OCI-M2 (cell line): ENCODE measurements at regions not wholly inside any gene's neighbourhood (a gene's known extent, or its start where the extent isn't known, plus 50 kb on each side); places are given as distances from the start of the nearest gene placed in this dataset.
"Not testable (repeated sequence)": the region's sequence is repeated elsewhere in the genome, so short reads cannot be mapped to it uniquely, and the experiment has no call there.

Source experiments
- DNase-seq: peaks from one replicate; lab custom pipeline; 2025; ENCODE audit not compliant: unreplicated experiment; lab: John Stamatoyannopoulos, UW

DNA sequence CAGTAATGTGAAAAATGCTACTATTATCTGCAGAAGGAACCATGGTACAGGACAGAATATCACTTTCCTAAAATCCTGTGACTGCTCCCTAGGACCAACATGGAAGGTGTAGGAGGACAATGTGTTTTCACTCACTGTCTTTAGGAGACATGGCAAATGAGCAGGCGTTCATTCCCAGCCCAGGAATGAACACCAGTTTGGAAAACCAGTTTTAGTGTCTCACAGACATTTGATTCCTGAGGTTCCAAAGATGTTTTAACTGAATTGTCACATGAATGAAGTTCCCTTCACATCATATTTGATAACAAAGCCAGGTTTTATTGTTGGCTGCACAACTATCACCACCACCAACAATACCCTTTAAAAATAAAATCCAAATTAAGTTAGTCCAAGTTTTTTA lies 178.2 kb downstream of the ENC1 start:
- no peak for DNase-seq

- DNase-seq, result no peak
Observed at GRCh38 chr5:74461251-74461650, 179.3 kb downstream of the ENC1 start.

DNA sequence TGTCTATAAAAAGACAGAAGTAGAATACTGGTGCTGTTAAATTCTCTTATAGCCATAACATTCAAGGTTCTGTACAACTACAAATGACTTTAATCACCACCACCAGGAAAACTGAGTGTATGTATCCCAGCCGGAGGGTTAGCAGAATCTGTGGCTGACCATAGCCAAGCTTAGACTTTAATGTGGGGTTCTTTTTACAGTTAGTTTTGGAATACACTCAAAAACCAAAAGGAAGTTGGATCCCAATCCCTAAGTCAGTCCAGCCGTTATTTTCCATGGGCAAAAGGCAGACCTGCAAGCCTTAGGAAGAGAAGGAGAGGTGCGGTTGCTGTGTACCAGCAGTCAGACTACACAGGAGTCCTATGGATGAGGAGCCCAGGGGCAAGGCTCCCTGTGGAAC lies 179.8 kb downstream of the ENC1 start:
- DNase-seq, result no peak

- no peak for DNase-seq
Observed at GRCh38 chr5:74459984-74460383, 180.5 kb downstream of the ENC1 start.

DNA sequence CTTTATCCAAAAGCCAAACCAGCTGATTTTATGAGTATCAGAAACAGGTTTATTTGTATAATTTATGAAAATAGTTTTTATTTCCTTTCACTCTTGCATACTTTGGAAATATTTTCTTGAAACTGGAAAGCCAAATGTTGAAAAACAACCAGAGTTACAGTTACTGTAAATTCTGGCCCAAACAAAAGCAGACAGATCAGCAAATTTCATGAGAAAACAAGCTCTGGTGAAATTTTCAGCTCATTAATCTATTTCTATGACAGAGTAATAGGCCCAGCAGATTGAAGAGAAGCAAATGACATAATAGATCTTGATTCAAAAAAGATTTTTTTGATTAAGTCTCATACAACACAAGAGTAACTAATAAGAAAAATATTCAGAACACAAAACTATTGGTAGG lies 182.7 kb downstream of the ENC1 start:
- DNase-seq, result no peak

DNA sequence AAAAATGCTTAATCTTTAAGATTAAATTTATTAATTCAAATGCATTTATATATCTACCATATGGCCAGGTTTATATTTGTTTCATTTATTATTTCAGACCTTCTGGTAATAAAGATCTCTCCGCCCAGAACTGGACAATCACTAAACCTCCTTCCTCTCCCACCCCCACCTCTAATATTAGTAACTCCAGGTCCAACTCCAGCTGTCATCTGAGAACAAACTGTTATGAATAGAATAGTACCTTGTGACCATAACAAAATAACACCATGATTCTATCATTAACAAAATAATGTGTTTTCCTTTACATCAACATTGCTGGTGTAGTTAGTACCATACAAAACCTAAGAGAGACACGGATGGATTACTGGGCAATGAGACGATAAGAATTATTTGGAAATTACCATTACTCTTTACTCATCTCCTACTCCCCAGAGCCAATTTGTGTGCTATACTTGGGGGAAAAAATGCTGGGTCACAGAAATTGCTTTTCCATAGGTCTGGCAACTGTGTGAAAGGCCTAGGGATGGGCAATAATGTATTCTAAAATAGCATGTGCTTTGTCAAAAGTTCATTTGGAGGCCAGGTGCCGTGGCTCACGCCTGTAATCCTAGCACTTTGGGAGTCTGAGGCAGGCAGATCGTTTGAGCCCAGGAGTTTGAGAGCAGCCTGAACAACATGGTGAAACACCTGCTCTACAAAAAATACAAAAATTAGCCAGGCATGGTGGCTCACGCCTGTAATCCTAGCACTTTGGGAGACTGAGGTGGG lies 186.1 kb downstream of the ENC1 start:
- DNase-seq, result no peak

DNA sequence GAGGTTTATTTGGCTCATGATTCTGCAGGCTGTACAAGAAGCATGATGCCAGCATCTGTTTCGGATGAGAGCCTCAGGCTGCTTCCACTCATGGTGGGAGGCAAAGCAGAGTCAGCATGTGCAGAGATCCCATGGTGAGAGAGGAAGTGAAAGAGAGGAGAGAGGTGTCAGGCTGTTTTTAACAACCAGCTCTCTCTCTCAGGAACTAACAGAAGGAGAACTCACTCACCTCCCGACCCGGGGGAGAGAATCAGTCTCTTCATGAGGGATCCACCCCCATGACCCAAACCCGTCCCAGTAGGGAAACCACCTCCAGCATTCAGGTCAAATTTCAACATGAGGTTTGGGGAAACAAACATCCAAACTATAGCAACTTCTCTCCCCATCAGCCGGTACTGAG lies 187.7 kb downstream of the ENC1 start:
- DNase-seq, result no peak

GRCh38 chr5:74450095-74450494 lies 190.4 kb downstream of the ENC1 start:
- no peak for DNase-seq

- no peak for DNase-seq
Observed at GRCh38 chr5:74446725-74447241, 193.7 kb downstream of the ENC1 start.

GRCh38 chr5:74442466-74442865 lies 198.1 kb downstream of the ENC1 start:
- DNase-seq, result no peak

DNA sequence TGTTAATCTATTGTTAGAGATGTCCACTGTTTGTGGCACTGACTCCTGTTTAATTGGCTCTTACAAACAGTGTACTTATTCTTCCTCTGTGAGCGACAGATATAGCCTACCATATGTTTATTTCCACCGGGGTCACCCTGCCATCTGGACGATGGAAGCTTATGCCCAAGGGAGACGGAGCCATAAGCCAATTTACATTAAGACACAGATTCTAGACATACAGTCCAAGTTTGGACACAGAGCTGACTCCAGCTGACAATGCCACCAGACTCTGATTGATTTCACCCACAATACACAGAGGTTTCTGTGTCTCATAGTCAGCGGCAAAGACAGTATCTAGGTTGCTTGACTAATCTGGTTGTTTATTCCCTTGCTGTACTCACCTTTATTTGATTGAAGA lies 198.9 kb downstream of the ENC1 start:
- DNase-seq, result no peak

DNA sequence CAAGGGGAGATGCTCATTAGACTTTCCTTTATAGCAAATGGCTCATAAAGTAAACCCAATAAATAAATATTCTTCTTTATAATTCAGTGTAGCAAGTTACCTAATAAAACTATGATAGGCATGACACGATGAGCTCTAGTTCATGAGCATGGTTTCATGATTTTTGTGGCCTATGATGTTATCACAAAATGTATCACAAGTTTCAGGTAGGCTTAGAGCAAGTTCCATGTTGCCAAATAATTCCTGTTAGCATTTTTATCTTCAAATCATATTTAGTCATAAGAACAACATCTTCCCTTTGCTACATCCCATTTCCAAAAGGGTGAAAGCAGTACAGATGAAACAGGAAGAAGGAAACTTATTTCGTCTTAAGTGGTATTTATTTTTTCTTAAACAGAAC lies 200.2 kb downstream of the ENC1 start:
- DNase-seq, result no peak

- DNase-seq, result not testable (repeated sequence)
Observed at GRCh38 chr5:74437870-74438269, 202.7 kb downstream of the ENC1 start.

- DNase-seq, result no peak
Observed at GRCh38 chr5:74433896-74434829, 206.4 kb downstream of the ENC1 start.

GRCh38 chr5:74433255-74433895 lies 207.2 kb downstream of the ENC1 start:
- no peak for DNase-seq

- DNase-seq, result no peak
Observed at GRCh38 chr5:74432721-74433120, 207.8 kb downstream of the ENC1 start.

DNA sequence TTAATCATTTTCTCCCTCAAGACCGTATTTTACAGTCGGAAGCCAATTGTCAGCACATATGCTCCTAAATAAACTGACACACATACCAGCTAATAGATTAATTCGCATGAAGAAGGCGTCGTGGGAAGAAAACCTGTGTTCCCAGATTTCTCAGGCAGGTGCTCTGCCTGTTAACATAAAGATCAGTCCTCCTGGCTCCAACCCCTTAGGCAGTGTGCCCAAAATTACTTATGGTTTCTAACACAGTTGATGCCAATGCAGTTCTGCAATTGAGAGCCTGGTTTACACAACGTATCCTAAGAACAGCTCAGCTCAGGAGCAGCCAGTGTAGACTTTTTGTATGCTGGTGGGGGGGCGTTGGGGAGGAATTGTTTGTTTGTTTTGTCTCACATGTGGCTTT lies 208.3 kb downstream of the ENC1 start:
- no peak for DNase-seq

DNA sequence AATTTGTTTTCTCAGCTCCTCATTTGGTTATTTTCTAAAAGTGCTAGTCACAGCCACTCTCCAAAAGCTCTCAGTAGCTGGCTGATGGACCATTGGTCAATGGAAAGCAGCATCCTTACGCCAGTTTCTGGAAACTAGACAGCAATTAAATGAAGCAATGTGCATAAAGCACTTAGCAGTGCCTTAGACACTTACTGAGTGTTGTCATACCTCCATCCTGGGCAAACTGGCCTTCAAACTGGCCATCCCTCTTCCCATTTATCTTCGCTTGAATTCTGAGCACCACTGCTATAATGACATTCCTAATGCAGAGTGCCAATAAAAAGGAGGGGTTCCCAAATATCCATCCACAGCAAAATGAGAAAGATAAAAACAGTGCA lies 209.2 kb downstream of the ENC1 start:
- no peak for DNase-seq

GRCh38 chr5:74430631-74431289 lies 209.8 kb downstream of the ENC1 start:
- DNase-seq, result no peak

DNA sequence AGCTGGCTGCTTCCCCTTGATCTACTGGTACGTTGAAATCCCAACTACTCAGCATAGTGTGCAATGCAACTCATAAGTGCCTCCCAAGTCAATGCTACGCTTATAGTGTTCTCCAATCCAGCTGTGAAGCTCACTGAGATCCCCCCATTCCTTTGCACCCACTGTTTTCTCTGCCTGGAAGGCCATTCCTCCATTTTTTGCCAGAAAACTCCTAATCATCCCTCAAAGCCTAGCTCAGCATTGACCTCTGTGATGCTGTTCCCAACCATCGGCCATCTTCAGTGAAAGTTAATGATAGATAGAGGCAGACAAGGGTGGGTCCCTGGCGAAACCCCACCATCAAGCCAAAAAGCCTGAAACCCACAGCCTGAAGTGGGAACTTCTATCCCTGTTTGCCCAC lies 211.0 kb downstream of the ENC1 start:
- DNase-seq, result no peak

GRCh38 chr5:74428876-74429275 lies 211.7 kb downstream of the ENC1 start:
- no peak for DNase-seq
